HCT116 (cell line): ENCODE measurements at regions not wholly inside any gene's neighbourhood (a gene's known extent, or its start where the extent isn't known, plus 50 kb on each side); places are given as distances from the start of the nearest gene placed in this dataset.

Experiments used
- ATAC-seq: fragments of 200-7000 bp; cut with Tn5 transposase; 2 replicates; pipeline ENCODE4 v1.9.1; 2020; ENCODE audit warnings: mild to moderate bottlenecking, moderate library complexity
- BruUV-seq: library from RNA; stranded (reverse); fragments of 400-500 nt; replicated peaks from 2 replicates; lab custom pipeline; 2021; lab: Mats Ljungman, UMichigan
- CTCF ChIA-PET: fragments of 300-600 bp; sonication (Branson Sonifier 250); formaldehyde crosslinking; loops from one replicate; lab custom pipeline; 2021; ENCODE audit warnings: antibody characterized with exemption; lab: Charles Lee
- POLR2A ChIA-PET: fragments of 300-600, 350-600 bp; sonication (Branson Sonifier 250); formaldehyde crosslinking; loops from one replicate; lab custom pipeline; 2021; ENCODE audit warnings: antibody characterized with exemption; lab: Charles Lee
- RAD21 ChIA-PET, 2 experiments: fragments of 300-600 bp; sonication (Branson Sonifier 250); formaldehyde crosslinking; loops; one replicate each; lab custom pipeline; 2023; ENCODE audit warnings: low total read pairs in 2 of 2; ENCODE audit not compliant: uncharacterized antibody in 2 of 2, unreplicated experiment in 2 of 2, low non-redundant PET in 1 of 2; lab: Charles Lee
- DNase-seq: peaks from one replicate; pipeline ENCODE4 v3.0.0-alpha.2; 2010; ENCODE audit warnings: low read depth, low spot score
- H2AFZ ChIP-seq: fragments of 200-600 bp; shearing (Covaris generic), sonication (generic); 2 replicates; pipeline ENCODE4 v1.6.1; 2017; ENCODE audit warnings: low read depth, mixed run types, mixed read lengths, antibody characterized with exemption, low read length; ENCODE audit not compliant: poor library complexity, severe bottlenecking
- H3K27ac ChIP-seq: 2 replicates; pipeline ENCODE4 v1.5.1; 2012; ENCODE audit warnings: low read depth, low read length
- H3K27me3 ChIP-seq: fragments of 200-600 bp; sonication (generic); 2 replicates; pipeline ENCODE4 v1.6.1; 2016; ENCODE audit warnings: mixed run types, low read length, mixed read lengths; ENCODE audit not compliant: insufficient read depth
- H3K36me3 ChIP-seq, 2 experiments: fragments of 200-500 bp in 1 of 2; fragments of 200-600 bp in 1 of 2; sonication (Bioruptor generic) in 1 of 2; sonication (generic) in 1 of 2; 2 replicates each; pipeline versions ENCODE4 v1.5.1 to v1.6.1; 2014 to 2016; ENCODE audit warnings: low read length in 2 of 2, inconsistent platforms in 1 of 2, mixed read lengths in 1 of 2, mixed run types in 1 of 2; ENCODE audit not compliant: insufficient read depth in 2 of 2, control insufficient read depth in 1 of 2
- H3K4me1 ChIP-seq, 2 experiments: fragments of 200-600 bp in 1 of 2; sonication (generic) in 1 of 2; 2 replicates each; pipeline versions ENCODE4 v1.5.1 to v1.6.1; 2012 to 2017; ENCODE audit warnings: low read length in 2 of 2, inconsistent platforms in 1 of 2, mild to moderate bottlenecking in 1 of 2, mixed read lengths in 1 of 2, mixed run types in 1 of 2, moderate library complexity in 1 of 2; ENCODE audit not compliant: insufficient read depth in 2 of 2, control insufficient read depth in 1 of 2
- H3K4me2 ChIP-seq: fragments of 200-600 bp; sonication (generic); 2 replicates; pipeline ENCODE4 v1.6.1; 2017; ENCODE audit warnings: mixed run types, low read length, mixed read lengths
- H3K4me3 ChIP-seq, 2 experiments: fragments of 200-600 bp in 1 of 2; sonication (generic) in 1 of 2; replicated peaks in 1 of 2; 2 replicates each; pipeline ENCODE4 v1.5.1; 2011 to 2016; ENCODE audit warnings: low read length in 2 of 2, control low read depth in 1 of 2, low read depth in 1 of 2, mild to moderate bottlenecking in 1 of 2, mixed read lengths in 1 of 2, mixed run types in 1 of 2
- H3K79me2 ChIP-seq: fragments of 200-600 bp; sonication (generic); 2 replicates; pipeline ENCODE4 v1.6.1; 2017; ENCODE audit warnings: mild to moderate bottlenecking, mixed run types, low read length, moderate library complexity, mixed read lengths; ENCODE audit not compliant: insufficient read depth
- H3K9ac ChIP-seq: fragments of 200-600 bp; sonication (generic); 2 replicates; pipeline ENCODE4 v1.6.1; 2016; ENCODE audit warnings: low read length, mixed read lengths
- H3K9me2 ChIP-seq: fragments of 200-600 bp; sonication (generic), shearing (Covaris generic); 2 replicates; pipeline ENCODE4 v1.6.1; 2017; ENCODE audit warnings: mixed run types, mild to moderate bottlenecking, moderate library complexity; ENCODE audit not compliant: insufficient read depth
- H3K9me3 ChIP-seq, 2 experiments: fragments of 200-500 bp in 1 of 2; fragments of 200-600 bp in 1 of 2; sonication (Bioruptor generic) in 1 of 2; sonication (generic) in 1 of 2; 2 replicates each; pipeline ENCODE4 v1.6.1; 2014 to 2017; ENCODE audit warnings: low read length in 2 of 2, mixed read lengths in 2 of 2, inconsistent platforms in 1 of 2, low read depth in 1 of 2, mild to moderate bottlenecking in 1 of 2, mixed run types in 1 of 2, moderate library complexity in 1 of 2; ENCODE audit not compliant: control insufficient read depth in 1 of 2, insufficient read depth in 1 of 2
- H4K20me1 ChIP-seq: fragments of 200-600 bp; sonication (generic), shearing (Covaris generic); 2 replicates; pipeline ENCODE4 v1.6.1; 2017; ENCODE audit warnings: mixed run types, mild to moderate bottlenecking, moderate library complexity; ENCODE audit not compliant: insufficient read depth
- ATF3 ChIP-seq: IDR thresholded peaks from 2 replicates; pipeline ENCODE4 v1.6.1; 2012
- CEBPB ChIP-seq: IDR thresholded peaks from 2 replicates; pipeline ENCODE4 v1.6.1; 2012; ENCODE audit warnings: low read depth
- CTCF ChIP-seq, 3 experiments: fragments of 200-600 bp in 1 of 3; sonication (generic) in 1 of 3; IDR thresholded peaks in 2 of 3; conservative IDR thresholded peaks in 1 of 3; 2 replicates each; pipeline ENCODE4 v1.5.1; 2012 to 2017; ENCODE audit warnings: low read depth in 2 of 3, low read length in 2 of 3, antibody characterized with exemption in 1 of 3, borderline replicate concordance in 1 of 3, control low read depth in 1 of 3, mild to moderate bottlenecking in 1 of 3, mixed read lengths in 1 of 3, mixed run types in 1 of 3, moderate library complexity in 1 of 3; ENCODE audit not compliant: insufficient read depth in 1 of 3
- ELF1 ChIP-seq: IDR thresholded peaks from 2 replicates; pipeline ENCODE4 v1.6.1; 2012; ENCODE audit warnings: low read depth, borderline replicate concordance
- EZH2 ChIP-seq: fragments of 200-600 bp; sonication (generic); IDR thresholded peaks from 2 replicates; pipeline ENCODE4 v1.6.1; 2017; ENCODE audit warnings: antibody characterized with exemption, mixed run types
- EZH2phosphoT487 ChIP-seq: fragments of 200-600 bp; IDR thresholded peaks from 2 replicates; pipeline ENCODE4 v1.6.1; 2018; ENCODE audit warnings: antibody characterized with exemption, borderline replicate concordance
- FOSL1 ChIP-seq: IDR thresholded peaks from 2 replicates; pipeline ENCODE4 v1.6.1; 2012; ENCODE audit warnings: low read depth
- JUND ChIP-seq: IDR thresholded peaks from 2 replicates; pipeline ENCODE4 v1.6.1; 2012
- MAX ChIP-seq: IDR thresholded peaks from 2 replicates; pipeline ENCODE4 v1.6.1; 2012
- POLR2A ChIP-seq: IDR thresholded peaks from 2 replicates; pipeline ENCODE4 v1.7.0; 2011; ENCODE audit warnings: borderline replicate concordance; ENCODE audit not compliant: insufficient read depth, insufficient read length; ENCODE audit errors: extremely low read depth
- POLR2AphosphoS5 ChIP-seq: IDR thresholded peaks from 2 replicates; pipeline ENCODE4 v1.6.1; 2011; ENCODE audit warnings: mild to moderate bottlenecking, low read depth, low read length, moderate library complexity
- REST ChIP-seq: IDR thresholded peaks from 2 replicates; pipeline ENCODE4 v1.6.1; 2012; ENCODE audit warnings: low read depth
- SIN3A ChIP-seq: IDR thresholded peaks from 2 replicates; pipeline ENCODE4 v1.6.1; 2012; ENCODE audit warnings: low read depth
- SP1 ChIP-seq: IDR thresholded peaks from 2 replicates; pipeline ENCODE4 v1.6.1; 2012; ENCODE audit warnings: low read depth
- SRF ChIP-seq: IDR thresholded peaks from 2 replicates; pipeline ENCODE4 v1.6.1; 2012; ENCODE audit warnings: low read depth
- TCF7L2 ChIP-seq: IDR thresholded peaks from 2 replicates; pipeline ENCODE4 v1.7.0; 2011; ENCODE audit warnings: borderline replicate concordance, inconsistent platforms; ENCODE audit not compliant: insufficient read depth, insufficient read length; ENCODE audit errors: extremely low read depth
- YY1 ChIP-seq: IDR thresholded peaks from 2 replicates; pipeline ENCODE4 v1.6.1; 2011; ENCODE audit warnings: low read length, low read depth, moderate library complexity, mild to moderate bottlenecking; ENCODE audit not compliant: insufficient replicate concordance; ENCODE audit errors: extremely low read depth
- ZFX ChIP-seq: fragments of 450-650 bp; IDR thresholded peaks from 2 replicates; pipeline ENCODE4 v1.6.1; 2017
- ZNF274 ChIP-seq: fragments of 200-500 bp; sonication (Bioruptor generic); IDR thresholded peaks from 2 replicates; pipeline ENCODE4 v1.6.1; 2014; ENCODE audit warnings: mild to moderate bottlenecking, low read depth, low read length, inconsistent platforms
- intact Hi-C: fragments of 100-400 bp; cut with micrococcal nuclease; formaldehyde crosslinking; loops from 2 replicates; pipeline ENCODE4 v1.10.0; 2022
- TF ChIP-seq, protein P1 (sequence below): IDR thresholded peaks from 2 replicates; pipeline ENCODE4 v1.6.1; 2011; ENCODE audit warnings: mild to moderate bottlenecking, low read length, moderate library complexity; ENCODE audit not compliant: insufficient replicate concordance; ENCODE audit errors: extremely low read depth

DNA sequence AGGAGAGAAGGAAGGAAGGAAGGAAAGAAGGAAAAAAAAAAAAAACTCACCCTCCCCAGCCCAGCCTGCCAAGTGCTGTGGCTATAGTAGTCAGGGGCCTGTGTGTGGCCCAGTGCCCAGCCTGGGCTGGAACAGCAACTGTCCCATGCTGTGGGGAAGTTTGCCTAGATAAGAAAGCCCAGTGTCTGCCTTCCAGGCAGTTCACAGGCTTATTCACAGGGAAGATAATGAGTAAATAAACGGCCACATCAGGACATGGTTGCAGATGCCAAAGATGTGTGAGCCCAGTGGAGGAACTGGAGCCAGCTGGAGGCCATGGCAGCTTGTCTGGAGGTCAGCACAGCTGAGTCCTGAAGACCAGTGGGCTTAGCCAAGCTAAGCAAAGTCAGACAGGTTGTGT, 132.4 kb upstream of the FOXK1 start:
- no peaks in the 10 kb centered on the region for H3K79me2 ChIP-seq
- TF ChIP-seq ZFX (no peak), JUND (no peak), CEBPB (no peak), SRF (no peak), POLR2AphosphoS5 (no peak), MAX (no peak), REST (no peak), FOSL1 (no peak), SIN3A (no peak), CTCF (IDR thresholded peaks at IDR 0.05 in 2 of 3, conservative IDR thresholded peaks at IDR 0.05 in 1 of 3; ENCODE audit: borderline replicate concordance in 1 of 3, insufficient read depth in 1 of 3, low read depth in 2 of 3, low read length in 2 of 3) (no peak), EZH2 (no peak), ZNF274 (no peak), POLR2A (no peak), SP1 (no peak), ATF3 (no peak), YY1 (no peak), TCF7L2 (no peak), ELF1 (no peak), EZH2phosphoT487 (no peak)
- TF ChIP-seq, protein P1, sequence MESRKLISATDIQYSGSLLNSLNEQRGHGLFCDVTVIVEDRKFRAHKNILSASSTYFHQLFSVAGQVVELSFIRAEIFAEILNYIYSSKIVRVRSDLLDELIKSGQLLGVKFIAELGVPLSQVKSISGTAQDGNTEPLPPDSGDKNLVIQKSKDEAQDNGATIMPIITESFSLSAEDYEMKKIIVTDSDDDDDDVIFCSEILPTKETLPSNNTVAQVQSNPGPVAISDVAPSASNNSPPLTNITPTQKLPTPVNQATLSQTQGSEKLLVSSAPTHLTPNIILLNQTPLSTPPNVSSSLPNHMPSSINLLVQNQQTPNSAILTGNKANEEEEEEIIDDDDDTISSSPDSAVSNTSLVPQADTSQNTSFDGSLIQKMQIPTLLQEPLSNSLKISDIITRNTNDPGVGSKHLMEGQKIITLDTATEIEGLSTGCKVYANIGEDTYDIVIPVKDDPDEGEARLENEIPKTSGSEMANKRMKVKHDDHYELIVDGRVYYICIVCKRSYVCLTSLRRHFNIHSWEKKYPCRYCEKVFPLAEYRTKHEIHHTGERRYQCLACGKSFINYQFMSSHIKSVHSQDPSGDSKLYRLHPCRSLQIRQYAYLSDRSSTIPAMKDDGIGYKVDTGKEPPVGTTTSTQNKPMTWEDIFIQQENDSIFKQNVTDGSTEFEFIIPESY, result no peak
- TF ChIP-seq, all 23 proteins: peak for 0
- Histone ChIP-seq H3K4me3 (no peak overlapping the region), H3K27ac (no peak overlapping the region), H4K20me1 (no peaks in the 10 kb centered on the region), H3K4me1 (no peaks in the 10 kb centered on the region), H3K9me2 (no peaks in the 10 kb centered on the region), H3K9me3 (no peaks in the 10 kb centered on the region; a peak in 1 of 4 replicates), H3K27me3 (peaks cover 6% of the 10 kb centered on the region; the same call in 1 of the 2 replicates), H3K36me3 (no peaks in the 10 kb centered on the region), H2AFZ (no peak overlapping the region), H3K4me2 (no peak overlapping the region), H3K9ac (no peak overlapping the region)
- ChIA-PET POLR2A (no interaction called here), RAD21 (no interaction called here), CTCF (no interaction called here)
- BruUV-seq, result no TSS peak
- no peak for ATAC-seq
- DNase-seq, result no peak
- intact Hi-C loops, result no loop called here
